Cardiac muscle cell (in vitro differentiated cells and primary cell): ENCODE measurements at regions not wholly inside any gene's neighbourhood (a gene's known extent, or its start where the extent isn't known, plus 50 kb on each side); places are given as distances from the start of the nearest gene placed in this dataset.

ENCODE experiments used
- DNase-seq, 2 donors: peaks; one replicate each; pipeline versions ENCODE4 v3.0.0 to v3.0.0-alpha.2; 2010 to 2017; ENCODE audit warnings: low read depth in 1 of 2, low spot score in 1 of 2
- H3K27ac ChIP-seq: fragments of 200-600 bp; sonication (generic); 2 replicates; pipeline ENCODE4 v1.5.1; 2016
- H3K27me3 ChIP-seq: fragments of 200-600 bp; sonication (generic); 2 replicates; pipeline ENCODE4 v1.6.0; 2016; ENCODE audit warnings: control low read depth
- H3K36me3 ChIP-seq: fragments of 200-600 bp; sonication (generic); 2 replicates; pipeline ENCODE4 v1.5.1; 2016; ENCODE audit warnings: control low read depth
- H3K4me1 ChIP-seq: fragments of 200-600 bp; sonication (generic); 2 replicates; pipeline ENCODE4 v1.8.1; 2017; ENCODE audit warnings: low read depth, mild to moderate bottlenecking, mixed run types
- H3K4me3 ChIP-seq: fragments of 200-600 bp; sonication (generic); 2 replicates; pipeline ENCODE4 v1.5.1; 2016; ENCODE audit warnings: mild to moderate bottlenecking
- H3K9me3 ChIP-seq: fragments of 200-600 bp; sonication (generic); 2 replicates; pipeline ENCODE4 v1.5.1; 2017; ENCODE audit warnings: low read depth, mild to moderate bottlenecking, control low read depth
- CTCF ChIP-seq: IDR thresholded peaks from 2 replicates; pipeline ENCODE4 v1.5.1; 2012; ENCODE audit warnings: low read depth, mild to moderate bottlenecking, low read length

GRCh38 chrX:51281758-51282318 lies 50.8 kb upstream of the NUDT10 start:
- Histone ChIP-seq H3K27me3 (no peaks in the 10 kb centered on the region), H3K9me3 (no peaks in the 10 kb centered on the region)
- TF ChIP-seq CTCF, result no peak

More at GRCh38 chrX:51281758-51282318, 50.8 kb upstream of the NUDT10 start:
- no peak for DNase-seq
- Histone ChIP-seq H3K27ac (no peak overlapping the region), H3K36me3 (no peaks in the 10 kb centered on the region), H3K4me3 (no peak overlapping the region), H3K4me1 (no peaks in the 10 kb centered on the region)
